ENCODE measurements at regions not wholly inside any gene's neighbourhood (a gene's known extent, or its start where the extent isn't known, plus 50 kb on each side); places are given as distances from the start of the nearest gene placed in this dataset.

DNA sequence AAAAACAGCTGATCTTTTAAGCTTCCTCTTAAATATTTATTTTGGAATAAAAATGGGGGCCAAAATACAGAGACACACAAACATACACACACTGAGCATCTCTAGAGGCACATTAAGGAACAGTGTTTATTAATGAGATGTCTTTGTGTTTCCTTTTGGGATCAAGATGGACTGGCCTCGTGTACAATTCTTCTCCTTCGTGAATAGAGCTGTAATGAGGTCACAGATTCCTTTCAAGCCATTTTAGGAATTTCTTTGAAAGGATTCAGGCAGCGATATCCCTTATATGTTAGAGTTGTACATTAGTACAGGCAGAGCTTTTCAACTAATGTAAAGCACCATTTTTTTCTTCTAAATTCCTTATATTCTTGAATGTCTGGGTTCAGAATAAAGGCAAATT, 295.7 kb downstream of the CHRM3 start:
- ATAC-seq (no peak), DNase-seq (no peak)
- no peaks in the 10 kb centered on the region for H3K9me3 Mint-ChIP-seq (ENCODE audit: low read depth)
- H3K4me3 Mint-ChIP-seq, result no peak overlapping the region
- CTCF ChIA-PET, result no interaction called here
- H3K4me1 Mint-ChIP-seq, result no peaks in the 10 kb centered on the region
- H3K27ac Mint-ChIP-seq, result no peak overlapping the region
- H3K36me3 Mint-ChIP-seq, result no peaks in the 10 kb centered on the region
- no peaks in the 10 kb centered on the region for H3K27me3 Mint-ChIP-seq

- H3K27ac Mint-ChIP-seq, result no peak overlapping the region
- H3K4me3 Mint-ChIP-seq, result no peak overlapping the region
- no peaks in the 10 kb centered on the region for H3K9me3 Mint-ChIP-seq (ENCODE audit: low read depth)
- DNase-seq (no peak), ATAC-seq (no peak)
- H3K27me3 Mint-ChIP-seq, result no peaks in the 10 kb centered on the region
- no peaks in the 10 kb centered on the region for H3K4me1 Mint-ChIP-seq
- no peaks in the 10 kb centered on the region for H3K36me3 Mint-ChIP-seq
- CTCF ChIA-PET, result interaction anchor here (0.6 kb wide), 1 partner anchor 197 kb away, joined by 3 read pairs; no protein-coding TSS in a partner anchor
These were observed 296.6 kb downstream of the CHRM3 start for GRCh38 chr1:239682960-239683359.

DNA sequence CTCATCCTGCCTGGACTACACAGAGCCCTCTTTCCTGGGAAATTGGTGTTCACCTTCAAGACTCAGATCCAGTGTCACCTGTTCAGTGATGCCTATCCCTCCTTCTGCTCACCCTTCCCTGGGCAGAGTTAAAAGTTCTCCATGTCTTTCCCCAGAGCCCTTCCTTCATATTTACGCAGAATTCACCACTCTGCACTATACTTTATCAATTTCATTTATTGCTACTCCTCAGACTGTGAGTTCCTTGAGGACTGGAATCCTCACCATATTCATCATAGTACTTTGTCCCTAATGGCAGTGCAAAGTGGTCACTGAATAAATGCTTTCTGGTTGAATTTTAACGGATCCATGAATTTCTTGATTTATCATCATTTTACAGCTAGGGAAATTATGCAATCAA, 300.0 kb downstream of the CHRM3 start:
- Mint-ChIP-seq H3K4me3 (no peak overlapping the region), H3K27ac (no peak overlapping the region), H3K36me3 (no peaks in the 10 kb centered on the region), H3K27me3 (no peaks in the 10 kb centered on the region), H3K9me3 (ENCODE audit: low read depth) (no peaks in the 10 kb centered on the region), H3K4me1 (no peaks in the 10 kb centered on the region)
- CTCF ChIA-PET, result no interaction called here
- ATAC-seq (no peak), DNase-seq (no peak)

DNA sequence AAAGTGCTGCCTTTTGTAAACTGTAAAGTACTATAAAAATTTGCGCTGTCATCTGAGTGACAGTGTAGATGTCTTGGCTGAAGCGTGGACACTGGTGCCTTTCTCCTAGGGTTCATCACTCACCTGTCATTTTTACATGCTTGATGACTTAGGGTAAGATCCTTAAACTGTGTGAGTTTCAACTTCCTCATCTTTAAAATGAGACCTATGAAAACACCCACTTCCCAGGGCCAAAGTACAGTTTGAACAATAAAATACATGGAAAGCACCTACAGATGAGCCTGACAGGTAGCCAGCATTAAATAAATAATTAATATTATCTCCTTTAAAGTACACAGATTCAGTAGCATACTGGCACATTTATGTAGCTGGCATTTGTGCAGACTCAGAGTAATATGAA, 309.9 kb downstream of the CHRM3 start:
- no peak for DNase-seq
- H3K27ac Mint-ChIP-seq, result no peak overlapping the region
- CTCF ChIA-PET, result no interaction called here
- ATAC-seq, result no peak
- no peak overlapping the region for H3K4me3 Mint-ChIP-seq
- no peaks in the 10 kb centered on the region for H3K27me3 Mint-ChIP-seq
- no peaks in the 10 kb centered on the region for H3K4me1 Mint-ChIP-seq
- H3K36me3 Mint-ChIP-seq, result peaks cover 5% of the 10 kb centered on the region
- peaks cover 5% of the 10 kb centered on the region for H3K9me3 Mint-ChIP-seq (ENCODE audit: low read depth)

- H3K4me1 Mint-ChIP-seq, result no peaks in the 10 kb centered on the region
- no peak overlapping the region for H3K27ac Mint-ChIP-seq
- H3K4me3 Mint-ChIP-seq, result no peak overlapping the region
- CTCF ChIA-PET, result no interaction called here
- H3K36me3 Mint-ChIP-seq, result peaks cover 30% of the 10 kb centered on the region
- DNase-seq (no peak), ATAC-seq (no peak)
- peaks cover 5% of the 10 kb centered on the region for H3K9me3 Mint-ChIP-seq (ENCODE audit: low read depth)
- H3K27me3 Mint-ChIP-seq, result no peaks in the 10 kb centered on the region
These were observed 314.3 kb downstream of the CHRM3 start for GRCh38 chr1:239700667-239701066.

DNA sequence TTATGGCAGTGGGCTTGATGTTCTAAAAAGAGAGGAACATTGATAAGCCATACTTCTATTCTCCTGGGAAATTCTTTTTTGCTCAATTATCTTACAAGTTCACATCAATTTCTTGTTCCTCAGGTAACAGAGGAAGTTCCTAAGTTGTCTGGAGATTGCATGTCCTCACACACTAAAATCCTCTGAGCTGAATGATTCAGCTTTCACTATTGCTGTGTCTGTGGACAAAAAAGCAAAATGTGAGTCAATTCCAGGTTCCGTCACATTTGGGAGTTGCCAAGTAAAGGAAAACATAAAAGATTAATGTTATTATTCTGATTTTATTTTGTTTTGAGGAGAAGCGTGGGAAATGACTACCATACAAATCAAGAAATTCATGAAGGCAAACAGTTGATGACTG, 316.7 kb downstream of the CHRM3 start:
- no peak overlapping the region for H3K27ac Mint-ChIP-seq
- CTCF ChIA-PET, result no interaction called here
- no peaks in the 10 kb centered on the region for H3K27me3 Mint-ChIP-seq
- H3K9me3 Mint-ChIP-seq (ENCODE audit: low read depth), result no peaks in the 10 kb centered on the region
- DNase-seq, result no peak
- H3K36me3 Mint-ChIP-seq, result peaks cover 42% of the 10 kb centered on the region
- no peak for ATAC-seq
- H3K4me1 Mint-ChIP-seq, result peaks cover 8% of the 10 kb centered on the region
- H3K4me3 Mint-ChIP-seq, result no peak overlapping the region

- Mint-ChIP-seq H3K27ac (no peak overlapping the region), H3K36me3 (peaks cover 60% of the 10 kb centered on the region), H3K4me3 (no peak overlapping the region), H3K27me3 (no peaks in the 10 kb centered on the region), H3K4me1 (peaks cover 25% of the 10 kb centered on the region), H3K9me3 (ENCODE audit: low read depth) (no peaks in the 10 kb centered on the region)
- ATAC-seq (no peak), DNase-seq (no peak)
- CTCF ChIA-PET, result interaction anchor here (1.7 kb wide), 1 partner anchor 119 kb away, joined by 4 read pairs; no protein-coding TSS in a partner anchor
These were observed 320.0 kb downstream of the CHRM3 start for GRCh38 chr1:239706245-239706892.

GRCh38 chr1:239707615-239708014, 321.2 kb downstream of the CHRM3 start:
- Mint-ChIP-seq H3K9me3 (ENCODE audit: low read depth) (no peaks in the 10 kb centered on the region), H3K4me1 (peaks cover 28% of the 10 kb centered on the region), H3K4me3 (no peak overlapping the region), H3K27ac (no peak overlapping the region), H3K36me3 (peaks cover 69% of the 10 kb centered on the region), H3K27me3 (no peaks in the 10 kb centered on the region)
- no peak for ATAC-seq
- CTCF ChIA-PET, result interaction anchor here (1.7 kb wide), 1 partner anchor 120 kb away, joined by 4 read pairs; no protein-coding TSS in a partner anchor
- no peak for DNase-seq

GRCh38 chr1:239708622-239709021, 322.3 kb downstream of the CHRM3 start:
- Mint-ChIP-seq H3K27me3 (no peaks in the 10 kb centered on the region), H3K4me1 (peaks cover 28% of the 10 kb centered on the region), H3K27ac (peak overlapping the region; percentile 28), H3K9me3 (ENCODE audit: low read depth) (no peaks in the 10 kb centered on the region), H3K36me3 (peaks cover 65% of the 10 kb centered on the region), H3K4me3 (no peak overlapping the region)
- CTCF ChIA-PET, result interaction anchor here (1.4 kb wide), 1 partner anchor 106 kb away, joined by 4 read pairs; no protein-coding TSS in a partner anchor
- DNase-seq, result no peak
- peak; percentile 45 for ATAC-seq

GRCh38 chr1:239711768-239712167, 325.4 kb downstream of the CHRM3 start:
- no peaks in the 10 kb centered on the region for H3K9me3 Mint-ChIP-seq (ENCODE audit: low read depth)
- ATAC-seq (no peak), DNase-seq (no peak)
- no peak overlapping the region for H3K4me3 Mint-ChIP-seq
- H3K27ac Mint-ChIP-seq, result no peak overlapping the region
- CTCF ChIA-PET, result no interaction called here
- H3K4me1 Mint-ChIP-seq, result peaks cover 26% of the 10 kb centered on the region
- peaks cover 37% of the 10 kb centered on the region for H3K36me3 Mint-ChIP-seq
- no peaks in the 10 kb centered on the region for H3K27me3 Mint-ChIP-seq

GRCh38 chr1:239717097-239717917, 330.9 kb downstream of the CHRM3 start:
- Mint-ChIP-seq H3K27ac (peak overlapping the region; percentile 99), H3K27me3 (no peaks in the 10 kb centered on the region), H3K9me3 (ENCODE audit: low read depth) (no peaks in the 10 kb centered on the region), H3K4me1 (peaks cover 20% of the 10 kb centered on the region), H3K4me3 (peak overlapping the region; percentile 85), H3K36me3 (peaks cover 22% of the 10 kb centered on the region)
- no peak for ATAC-seq
- DNase-seq, result no peak
- CTCF ChIA-PET, result interaction anchor here (1.4 to 2.5 kb wide), 2 partner anchors 101 to 130 kb away, joined by 7 to 13 read pairs; no protein-coding TSS in a partner anchor

- no peaks in the 10 kb centered on the region for H3K27me3 Mint-ChIP-seq
- H3K27ac Mint-ChIP-seq, result peak overlapping the region; percentile 99
- H3K36me3 Mint-ChIP-seq, result peaks cover 20% of the 10 kb centered on the region
- ATAC-seq, result no peak
- H3K9me3 Mint-ChIP-seq (ENCODE audit: low read depth), result no peaks in the 10 kb centered on the region
- H3K4me3 Mint-ChIP-seq, result peak overlapping the region; percentile 85
- no peak for DNase-seq
- CTCF ChIA-PET, result interaction anchor here (1.4 to 2.5 kb wide), 2 partner anchors 100 to 131 kb away, joined by 7 to 13 read pairs; no protein-coding TSS in a partner anchor
- peaks cover 21% of the 10 kb centered on the region for H3K4me1 Mint-ChIP-seq
These were observed 331.5 kb downstream of the CHRM3 start for GRCh38 chr1:239717918-239718184.

DNA sequence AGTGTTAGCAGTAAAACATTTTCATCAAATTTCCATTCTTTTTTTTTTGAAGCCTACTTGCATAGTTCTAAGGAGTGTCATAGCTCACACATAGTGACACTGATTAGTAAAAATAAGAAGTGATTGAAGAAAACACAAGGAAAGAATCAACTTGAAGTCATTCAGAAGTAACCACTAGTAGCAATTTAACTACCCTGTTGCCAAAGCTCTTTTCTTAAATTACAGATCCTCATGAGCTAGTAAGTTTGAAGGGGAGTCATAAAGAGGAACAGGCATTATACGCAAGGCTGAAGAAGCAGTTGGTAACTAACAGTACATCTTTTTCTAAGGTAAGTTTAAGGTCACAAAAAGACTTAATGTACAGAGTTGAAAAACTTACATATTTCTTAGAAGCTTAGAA, 332.2 kb downstream of the CHRM3 start:
- no peaks in the 10 kb centered on the region for H3K27me3 Mint-ChIP-seq
- H3K4me1 Mint-ChIP-seq, result peaks cover 23% of the 10 kb centered on the region
- peak overlapping the region; percentile 99 for H3K27ac Mint-ChIP-seq
- no peak for ATAC-seq
- no peaks in the 10 kb centered on the region for H3K9me3 Mint-ChIP-seq (ENCODE audit: low read depth)
- no peak for DNase-seq
- peak overlapping the region; percentile 85 for H3K4me3 Mint-ChIP-seq
- CTCF ChIA-PET, result interaction anchor here (0.9 to 2.5 kb wide), 5 partner anchors 9 to 179 kb away, joined by 3 to 13 read pairs (median 6); no protein-coding TSS in a partner anchor
- peaks cover 20% of the 10 kb centered on the region for H3K36me3 Mint-ChIP-seq

All from activated CD8-positive, alpha-beta memory T cell treated with anti-CD3 and anti-CD28 coated beads, Interleukin-2, amount 10 ng/mL, durations not matched to agents 7 days and 5 days (primary cell).